Mucosa of rectum (tissue), 2 donors: ENCODE measurements at regions not wholly inside any gene's neighbourhood (a gene's known extent, or its start where the extent isn't known, plus 50 kb on each side); places are given as distances from the start of the nearest gene placed in this dataset.
"Not testable (repeated sequence)": the region's sequence is repeated elsewhere in the genome, so short reads cannot be mapped to it uniquely, and the experiment has no call there.

Source experiments
- H3K27ac ChIP-seq, 2 donors: one replicate each; pipeline ENCODE4 v1.7.0; 2013; ENCODE audit warnings: inconsistent platforms in 2 of 2, low read depth in 2 of 2, low read length in 2 of 2
- H3K27me3 ChIP-seq, 2 donors: one replicate each; pipeline ENCODE4 v1.7.0; 2013; ENCODE audit warnings: low read length in 2 of 2; ENCODE audit not compliant: control insufficient read depth in 2 of 2, insufficient read depth in 2 of 2
- H3K36me3 ChIP-seq, 2 donors: one replicate each; pipeline ENCODE4 v1.7.0; 2013; ENCODE audit warnings: low read length in 2 of 2; ENCODE audit not compliant: control insufficient read depth in 2 of 2, insufficient read depth in 2 of 2
- H3K4me1 ChIP-seq, 2 donors: one replicate each; pipeline ENCODE4 v1.7.0; 2013; ENCODE audit warnings: low read length in 2 of 2, mild to moderate bottlenecking in 1 of 2; ENCODE audit not compliant: control insufficient read depth in 2 of 2, insufficient read depth in 2 of 2
- H3K4me3 ChIP-seq, 2 donors: one replicate each; pipeline ENCODE4 v1.7.0; 2013; ENCODE audit warnings: low read length in 2 of 2
- H3K9ac ChIP-seq, 2 donors: one replicate each; pipeline ENCODE4 v1.7.0; 2013; ENCODE audit warnings: low read length in 2 of 2, low read depth in 1 of 2, mild to moderate bottlenecking in 1 of 2
- H3K9me3 ChIP-seq, 2 donors: one replicate each; pipeline ENCODE4 v1.7.0; 2013; ENCODE audit warnings: low read length in 2 of 2; ENCODE audit not compliant: control insufficient read depth in 2 of 2
- donor health status: healthy.
- donor health status: Normal muscosa, but diverticular disease.

GRCh38 chr7:136290351-136290750 lies 313.2 kb upstream of the MTPN start:
- Histone ChIP-seq H3K9ac (no peak overlapping the region), H3K4me3 (no peak overlapping the region), H3K27me3 (no peaks in the 10 kb centered on the region), H3K27ac (no peak overlapping the region), H3K9me3 (no peaks in the 10 kb centered on the region), H3K36me3 (no peaks in the 10 kb centered on the region), H3K4me1 (no peaks in the 10 kb centered on the region)

DNA sequence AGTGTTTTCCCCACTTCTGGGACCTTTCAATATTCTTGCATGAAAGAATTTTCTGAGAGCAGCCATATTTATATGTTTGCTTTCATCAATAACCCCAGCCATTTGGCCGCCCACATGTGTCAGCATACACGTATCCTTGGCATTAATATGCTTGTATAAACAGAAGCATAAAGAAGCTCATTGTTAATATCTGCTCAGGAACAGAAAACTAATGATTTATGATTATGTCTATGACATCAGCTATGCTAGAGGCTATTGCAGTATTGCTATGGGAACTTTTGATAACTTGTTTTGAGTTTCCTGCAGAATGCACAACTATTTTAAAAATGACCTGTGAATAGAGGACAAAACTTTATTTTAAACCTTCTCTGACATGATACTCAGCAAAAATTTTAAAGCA lies 300.9 kb upstream of the MTPN start:
- Histone ChIP-seq H3K9ac (no peak overlapping the region), H3K4me1 (no peaks in the 10 kb centered on the region), H3K9me3 (no peaks in the 10 kb centered on the region), H3K27ac (no peak overlapping the region), H3K4me3 (no peak overlapping the region), H3K27me3 (no peaks in the 10 kb centered on the region), H3K36me3 (no peaks in the 10 kb centered on the region)

GRCh38 chr7:136275794-136276193 lies 298.6 kb upstream of the MTPN start:
- Histone ChIP-seq H3K4me3 (no peak overlapping the region), H3K36me3 (no peaks in the 10 kb centered on the region), H3K27ac (no peak overlapping the region), H3K27me3 (no peaks in the 10 kb centered on the region), H3K4me1 (no peaks in the 10 kb centered on the region), H3K9ac (no peak overlapping the region), H3K9me3 (no peaks in the 10 kb centered on the region)

GRCh38 chr7:136274636-136275345 lies 297.6 kb upstream of the MTPN start:
- no peaks in the 10 kb centered on the region for H3K27me3 ChIP-seq

GRCh38 chr7:136272934-136273333 lies 295.8 kb upstream of the MTPN start:
- H3K9me3 ChIP-seq, result no peaks in the 10 kb centered on the region
- no peak overlapping the region for H3K27ac ChIP-seq
- H3K4me1 ChIP-seq, result no peaks in the 10 kb centered on the region
- H3K4me3 ChIP-seq, result no peak overlapping the region
- no peaks in the 10 kb centered on the region for H3K36me3 ChIP-seq
- no peaks in the 10 kb centered on the region for H3K27me3 ChIP-seq
- no peak overlapping the region for H3K9ac ChIP-seq

More at GRCh38 chr7:136274636-136275345, 297.6 kb upstream of the MTPN start:
- Histone ChIP-seq H3K36me3 (no peaks in the 10 kb centered on the region), H3K4me3 (no peak overlapping the region), H3K9ac (no peak overlapping the region), H3K4me1 (no peaks in the 10 kb centered on the region), H3K27ac (no peak overlapping the region), H3K9me3 (no peaks in the 10 kb centered on the region)

DNA sequence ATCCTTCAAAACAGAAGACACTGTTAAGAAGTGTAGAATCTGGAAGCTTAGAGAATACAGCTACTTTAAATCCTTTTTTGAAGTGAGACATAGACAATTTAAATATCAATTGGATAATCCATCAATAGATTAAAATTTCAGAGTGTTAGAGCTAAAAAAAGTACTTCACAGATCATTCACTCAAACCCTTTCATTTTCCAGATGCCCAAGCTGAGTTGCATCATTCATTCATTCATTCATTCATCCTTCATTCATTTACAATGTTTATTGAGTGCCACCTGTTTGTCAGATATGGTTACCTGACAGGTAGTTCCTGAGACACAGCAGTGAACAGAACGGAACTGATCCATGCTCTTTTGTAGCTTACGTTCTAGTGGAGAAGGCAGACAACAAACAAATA lies 290.7 kb upstream of the MTPN start:
- Histone ChIP-seq H3K9me3 (peaks cover 7 to 8% of the 10 kb centered on the region in 2 donors), H3K4me3 (no peak overlapping the region), H3K27me3 (no peaks in the 10 kb centered on the region), H3K4me1 (no peaks in the 10 kb centered on the region), H3K27ac (no peak overlapping the region), H3K9ac (no peak overlapping the region), H3K36me3 (no peaks in the 10 kb centered on the region)

- Histone ChIP-seq H3K9ac (no peak overlapping the region), H3K36me3 (no peaks in the 10 kb centered on the region), H3K4me3 (no peak overlapping the region), H3K27ac (no peak overlapping the region), H3K27me3 (no peaks in the 10 kb centered on the region), H3K4me1 (no peaks in the 10 kb centered on the region), H3K9me3 (peaks cover 7 to 8% of the 10 kb centered on the region in 2 donors)
Measured at GRCh38 chr7:136266457-136266856, 289.3 kb upstream of the MTPN start.

GRCh38 chr7:136264304-136264703 lies 287.1 kb upstream of the MTPN start:
- not testable (repeated sequence) for H3K4me1 ChIP-seq, H3K27me3 ChIP-seq, H3K9ac ChIP-seq, H3K36me3 ChIP-seq, H3K4me3 ChIP-seq, H3K27ac ChIP-seq, H3K9me3 ChIP-seq

DNA sequence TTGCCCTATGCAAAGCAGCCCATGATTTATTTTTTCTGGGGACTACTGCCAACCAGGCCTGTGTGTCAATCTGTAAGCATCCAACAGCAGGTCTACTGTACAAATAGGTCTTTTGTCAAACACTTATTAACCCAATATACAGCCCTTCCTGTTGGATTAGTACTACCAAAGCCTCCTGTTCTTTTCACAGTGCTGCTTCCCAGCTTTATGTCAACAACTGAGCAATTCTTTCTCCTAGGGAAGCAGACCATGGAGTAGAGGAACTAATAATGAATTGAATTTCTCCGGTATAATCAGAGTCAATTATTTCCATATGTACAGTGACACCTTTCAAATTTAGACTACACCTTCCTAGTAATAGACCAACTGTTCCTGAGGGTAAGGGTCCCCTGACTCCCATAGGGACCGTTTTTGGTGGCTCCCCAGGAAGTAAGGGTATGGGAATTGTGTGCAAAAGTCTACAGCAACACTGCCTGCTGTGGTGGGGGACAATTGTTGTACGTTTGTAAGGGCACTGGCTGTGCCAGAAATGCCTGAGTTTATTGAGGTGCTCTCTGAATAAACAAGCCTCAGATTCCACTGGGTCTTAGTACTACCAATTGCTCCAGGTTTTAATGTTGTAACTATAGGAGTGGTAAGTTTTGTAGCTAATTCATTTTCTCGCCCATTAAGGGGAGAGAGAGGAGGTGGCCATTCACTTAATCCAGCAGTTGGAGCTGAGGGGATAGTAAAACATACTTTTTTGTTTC lies 286.1 kb upstream of the MTPN start:
- not testable (repeated sequence) for H3K4me1 ChIP-seq, H3K9ac ChIP-seq, H3K27me3 ChIP-seq, H3K36me3 ChIP-seq, H3K4me3 ChIP-seq, H3K9me3 ChIP-seq, H3K27ac ChIP-seq

DNA sequence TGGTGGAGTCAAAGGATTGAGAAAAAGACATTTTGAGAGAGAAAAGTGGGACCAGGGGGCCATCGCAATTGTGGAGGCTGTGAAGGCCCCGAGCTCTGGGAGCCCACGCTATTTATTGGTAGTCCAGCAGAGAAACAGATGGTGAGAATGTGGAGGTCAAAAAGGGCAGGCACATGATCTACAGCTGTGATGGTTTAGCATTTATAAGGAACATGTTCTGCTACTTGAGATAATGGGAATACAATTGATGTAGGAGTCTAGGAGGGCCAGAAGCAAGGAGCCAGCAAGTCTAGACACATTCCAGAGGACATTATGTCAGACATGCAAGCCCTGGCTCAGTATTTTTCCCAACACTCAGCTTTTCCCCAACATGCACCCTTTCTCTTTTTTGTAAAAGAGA lies 283.4 kb upstream of the MTPN start:
- not testable (repeated sequence) for H3K4me1 ChIP-seq, H3K9me3 ChIP-seq

More for the DNA sequence above, 283.4 kb upstream of the MTPN start:
- H3K9ac ChIP-seq, H3K4me3 ChIP-seq, H3K36me3 ChIP-seq, H3K27me3 ChIP-seq, H3K27ac ChIP-seq: not testable (repeated sequence)
